ENCODE measurements at regions not wholly inside any gene's neighbourhood (a gene's known extent, or its start where the extent isn't known, plus 50 kb on each side); places are given as distances from the start of the nearest gene placed in this dataset.

DNA sequence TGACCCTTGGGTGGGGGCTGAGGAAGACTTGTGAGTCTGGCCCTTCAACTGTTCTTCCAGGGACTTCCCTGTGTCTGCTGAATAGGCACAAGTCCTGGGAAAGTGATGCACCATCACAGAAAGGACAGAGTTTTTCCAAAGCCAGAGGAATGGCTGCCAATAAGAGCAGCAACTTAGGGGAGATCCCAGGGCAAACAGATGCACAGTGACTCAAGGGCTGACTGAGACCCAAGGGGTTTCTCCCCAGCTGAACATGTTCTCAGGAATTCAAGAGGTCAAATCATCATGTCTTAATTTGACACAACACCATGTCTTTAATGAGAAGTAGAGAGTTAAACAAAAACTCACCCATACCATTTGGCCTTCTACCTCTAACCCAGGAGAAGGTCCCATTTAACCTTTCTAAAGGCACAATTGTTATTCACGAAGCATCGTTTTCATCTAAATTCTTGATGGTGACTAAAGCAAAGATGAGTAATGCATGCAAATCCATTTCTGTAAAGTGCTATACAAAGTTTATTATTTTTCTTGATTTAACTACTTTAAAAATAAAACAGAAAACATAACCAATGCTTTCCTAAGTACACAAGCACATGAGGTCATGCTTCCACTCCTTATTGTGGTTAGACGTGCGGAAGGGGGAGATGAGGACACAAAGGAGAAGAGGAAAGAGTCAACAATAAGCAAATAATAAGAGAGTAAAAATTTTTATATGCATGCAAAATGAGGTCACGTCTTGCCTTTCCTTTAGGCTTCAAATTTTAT lies 324.1 kb downstream of the PLK2 start:
- no peak for DNase-seq (ENCODE audit: low spot score)
- intact Hi-C loops (cut with DNase I): no loop called here

DNA sequence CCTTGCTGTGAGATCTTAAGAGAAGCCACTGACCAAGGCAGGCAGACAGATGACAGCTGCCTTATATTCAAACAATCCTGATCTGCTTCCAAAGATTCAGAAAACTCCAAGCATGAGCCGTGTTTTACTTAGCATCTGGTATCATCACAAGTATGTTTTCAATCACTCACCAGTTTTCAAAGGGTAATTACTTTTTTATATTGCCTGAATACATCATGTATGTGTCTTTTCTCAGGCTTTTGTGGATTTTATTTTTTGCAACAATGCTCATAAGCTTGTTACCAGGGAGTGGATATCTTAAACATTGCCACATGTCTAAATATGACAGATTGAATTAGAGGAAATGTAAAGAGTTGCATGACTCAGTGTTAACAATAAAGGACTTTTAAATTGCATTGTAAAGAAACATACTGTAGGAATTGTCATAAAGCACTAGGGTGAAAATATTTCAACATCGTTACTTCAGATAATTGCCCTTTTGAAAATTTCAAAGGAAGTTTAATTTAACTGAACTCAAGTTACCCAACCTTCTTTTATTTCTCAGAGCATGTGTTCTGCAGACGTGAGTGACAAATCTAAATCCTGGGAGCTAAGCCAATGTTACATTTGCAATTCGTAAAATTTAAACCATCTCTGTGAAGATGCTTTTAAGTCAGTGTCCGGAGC lies 326.1 kb downstream of the PLK2 start:
- intact Hi-C loops (cut with DNase I): no loop called here
- no peak for DNase-seq (ENCODE audit: low spot score)

DNA sequence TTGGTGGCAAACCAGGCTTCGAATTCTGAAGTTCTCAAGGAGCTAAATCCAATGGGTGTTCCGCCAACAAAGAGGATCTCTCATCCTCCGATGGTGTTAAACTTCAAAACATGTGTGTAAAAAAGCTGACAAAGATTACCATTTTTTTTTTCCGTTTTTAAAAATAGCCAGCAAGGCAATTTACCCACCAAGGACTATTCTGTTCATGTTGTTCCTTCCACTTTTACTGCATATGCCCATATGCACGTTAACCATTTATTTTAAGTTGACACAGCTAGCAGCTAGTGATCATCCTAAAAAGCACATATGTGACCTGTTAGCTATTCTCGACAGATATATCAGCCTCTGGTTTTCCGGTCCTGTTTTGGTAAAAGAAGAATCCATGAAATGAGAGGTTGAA lies 326.7 kb downstream of the PLK2 start:
- intact Hi-C loops (cut with DNase I): no loop called here
- DNase-seq (ENCODE audit: low spot score): no peak

DNA sequence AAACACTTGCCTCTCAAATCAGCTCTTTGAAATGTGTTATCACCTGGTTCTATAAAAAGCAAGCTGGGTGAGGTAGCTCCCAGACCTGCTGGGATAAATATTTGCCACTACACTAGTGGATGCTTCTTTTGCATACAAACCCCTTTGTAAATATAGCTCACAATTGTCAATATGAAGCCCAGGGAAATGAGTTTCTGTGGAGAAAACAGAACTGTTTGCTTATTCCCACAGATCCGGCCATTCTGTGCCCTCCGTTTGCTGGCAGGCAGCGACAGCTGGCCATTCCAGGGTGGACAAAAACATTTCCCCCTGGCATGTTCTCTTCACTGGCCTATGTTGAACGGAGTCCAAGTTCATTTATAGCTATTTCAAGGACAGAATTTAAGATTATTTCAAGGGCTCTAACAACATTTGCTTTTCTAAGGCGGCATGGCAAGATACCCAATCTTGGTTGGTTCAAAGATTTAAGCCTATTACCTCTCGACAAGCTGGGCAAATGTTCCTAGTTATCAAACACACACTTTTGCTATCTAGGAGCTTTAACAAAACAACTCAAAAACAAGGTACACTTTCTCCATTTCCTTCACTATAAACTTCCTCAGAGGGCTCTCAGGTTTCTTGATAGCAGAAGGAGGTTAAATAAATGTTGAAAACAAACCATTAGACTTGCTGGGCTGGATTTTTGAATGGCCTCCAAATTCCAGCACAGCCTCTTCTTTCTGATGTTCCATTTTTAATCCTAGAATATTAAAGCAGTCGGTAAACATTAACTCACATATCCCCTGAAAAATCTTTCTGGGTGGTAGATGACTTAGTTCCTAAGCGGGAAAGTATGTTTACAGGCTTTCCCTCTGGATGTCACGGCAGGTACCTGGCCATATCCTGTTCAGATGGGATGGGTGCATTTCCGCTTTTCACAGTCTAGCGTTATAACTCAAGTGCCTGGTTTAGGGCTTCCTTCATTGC lies 332.3 kb downstream of the PLK2 start:
- intact Hi-C loops (cut with DNase I): no loop called here
- DNase-seq (ENCODE audit: low spot score): no peak

DNA sequence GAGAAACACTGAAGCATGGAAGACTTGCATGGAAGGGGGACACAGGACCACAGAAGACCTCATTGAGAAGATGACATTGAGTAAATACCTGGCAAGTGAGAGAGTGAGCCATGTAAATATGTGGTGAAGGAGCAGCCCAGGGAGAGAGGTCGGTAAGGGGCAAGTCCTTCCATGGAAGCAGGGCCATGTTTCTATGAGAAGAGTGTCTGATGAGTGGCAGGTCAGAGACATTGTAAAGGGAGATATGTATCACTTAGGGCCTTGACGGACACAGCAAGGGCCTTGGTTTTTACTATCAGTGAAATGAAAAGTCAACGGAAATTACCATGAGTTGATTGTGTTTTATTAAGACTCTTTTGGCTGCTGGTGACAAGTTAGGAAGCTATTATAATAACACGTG lies 336.4 kb downstream of the PLK2 start:
- intact Hi-C loops (cut with DNase I): no loop called here
- DNase-seq (ENCODE audit: low spot score): no peak

DNA sequence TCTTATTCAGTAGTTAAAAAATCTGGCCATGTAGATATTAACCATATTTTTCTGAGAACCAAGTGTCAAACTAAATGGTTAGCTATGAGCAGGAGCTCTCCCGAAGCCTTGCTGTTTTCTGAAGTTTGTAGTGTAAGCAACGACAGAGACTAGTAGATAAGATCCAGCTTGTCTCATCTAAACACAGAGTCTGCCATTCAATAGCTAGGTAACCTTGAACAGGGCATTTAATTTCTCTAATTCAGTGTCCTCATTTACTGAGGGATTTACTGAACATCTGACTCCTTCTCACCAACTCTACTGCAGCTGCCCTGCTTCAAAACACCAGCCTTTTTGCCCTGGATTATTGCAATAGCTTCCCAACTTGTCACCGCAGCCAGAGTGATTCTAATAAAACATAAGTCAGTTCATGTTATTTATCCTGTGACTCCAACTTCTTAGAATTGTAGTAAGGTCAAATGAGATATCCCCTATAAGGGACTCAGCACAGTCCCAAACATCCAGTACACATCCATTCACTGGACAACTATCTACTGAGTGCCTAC lies 337.0 kb downstream of the PLK2 start:
- DNase-seq (ENCODE audit: low spot score): no peak
- intact Hi-C loops (cut with DNase I): no loop called here

DNA sequence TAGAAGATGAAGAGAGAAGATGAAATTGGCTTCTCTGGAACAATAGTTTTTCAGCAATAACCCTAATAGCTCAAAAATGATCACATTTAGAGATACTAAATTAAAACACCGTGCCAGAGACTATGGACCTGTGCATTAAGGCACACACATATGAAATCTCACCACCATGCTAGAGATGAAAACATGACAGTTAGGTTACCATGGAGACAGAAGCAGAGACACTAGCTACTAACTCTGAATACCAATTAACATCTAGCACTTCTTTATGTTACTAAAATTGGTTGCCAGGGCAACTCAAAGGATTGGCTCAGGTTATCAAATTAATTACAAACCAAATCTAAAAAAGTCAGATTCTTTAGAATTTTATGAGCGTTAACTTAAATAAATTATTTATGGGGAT lies 337.7 kb downstream of the PLK2 start:
- intact Hi-C loops (cut with DNase I): no loop called here
- DNase-seq (ENCODE audit: low spot score): no peak

- DNase-seq (ENCODE audit: low spot score): no peak
- intact Hi-C loops (cut with DNase I): no loop called here
Observed at GRCh38 chr5:58121391-58121790, 338.5 kb downstream of the PLK2 start.

DNA sequence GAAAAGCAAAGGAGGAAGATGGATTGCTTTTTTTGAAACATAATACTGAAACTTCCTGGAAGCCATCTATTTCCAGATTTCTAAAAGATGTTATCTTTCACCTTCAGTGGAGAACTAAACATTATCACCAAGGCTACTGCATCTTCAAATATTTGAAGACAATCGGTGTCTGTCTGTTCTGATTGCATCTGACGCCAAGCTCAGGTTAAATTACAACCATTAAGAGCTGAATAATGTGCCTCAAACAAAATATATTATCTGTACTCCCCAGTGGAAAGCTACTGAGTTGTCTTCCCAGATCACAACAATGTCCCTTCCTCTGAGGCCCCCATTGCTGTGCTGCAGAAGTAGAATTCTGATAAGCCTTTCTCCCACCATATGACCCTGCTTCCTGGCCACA lies 342.3 kb downstream of the PLK2 start:
- DNase-seq (ENCODE audit: low spot score): no peak
- intact Hi-C loops (cut with DNase I): no loop called here

- no peak for DNase-seq (ENCODE audit: low spot score)
- intact Hi-C loops (cut with DNase I): no loop called here
Observed at GRCh38 chr5:58116346-58116745, 343.5 kb downstream of the PLK2 start.

DNA sequence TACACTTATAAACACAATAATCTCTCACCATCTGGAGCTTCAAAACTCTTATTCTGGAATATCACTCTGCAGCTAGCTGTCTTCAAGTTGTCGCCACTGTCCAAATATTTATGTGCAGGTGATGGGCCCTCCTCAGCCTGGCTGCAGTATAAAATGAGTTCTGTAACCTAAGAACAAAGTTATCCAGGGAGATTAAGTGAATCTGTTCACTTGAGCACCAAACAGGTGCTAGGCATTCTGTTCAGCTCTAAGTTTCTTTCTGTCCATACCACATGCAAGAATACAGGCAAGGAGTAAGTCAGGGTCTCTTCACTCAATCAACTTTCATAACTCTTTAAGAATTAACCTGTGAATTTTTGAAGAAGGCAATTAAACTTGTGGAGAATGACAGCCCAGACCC lies 344.1 kb downstream of the PLK2 start:
- intact Hi-C loops (cut with DNase I): no loop called here
- DNase-seq (ENCODE audit: low spot score): no peak

DNA sequence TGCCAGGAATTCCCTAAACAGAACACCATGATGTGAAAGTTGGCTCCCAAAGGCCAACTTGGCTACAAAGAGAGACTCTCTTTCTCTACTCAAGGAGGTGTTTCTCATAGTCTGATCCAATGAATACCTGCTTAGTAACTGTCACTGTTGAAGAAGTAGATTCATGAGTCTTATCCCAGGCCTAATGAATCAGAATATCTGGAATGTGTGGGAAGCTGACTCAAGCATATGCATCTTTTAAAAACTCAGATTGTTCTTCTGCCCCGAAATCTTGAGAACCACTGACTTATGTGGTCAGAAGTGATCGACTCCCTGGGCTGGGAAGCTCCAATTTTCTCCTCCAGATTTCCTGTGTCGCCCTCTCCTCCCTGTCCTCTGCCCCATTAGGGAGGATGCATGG lies 345.6 kb downstream of the PLK2 start:
- no peak for DNase-seq (ENCODE audit: low spot score)
- intact Hi-C loops (cut with DNase I): no loop called here

DNA sequence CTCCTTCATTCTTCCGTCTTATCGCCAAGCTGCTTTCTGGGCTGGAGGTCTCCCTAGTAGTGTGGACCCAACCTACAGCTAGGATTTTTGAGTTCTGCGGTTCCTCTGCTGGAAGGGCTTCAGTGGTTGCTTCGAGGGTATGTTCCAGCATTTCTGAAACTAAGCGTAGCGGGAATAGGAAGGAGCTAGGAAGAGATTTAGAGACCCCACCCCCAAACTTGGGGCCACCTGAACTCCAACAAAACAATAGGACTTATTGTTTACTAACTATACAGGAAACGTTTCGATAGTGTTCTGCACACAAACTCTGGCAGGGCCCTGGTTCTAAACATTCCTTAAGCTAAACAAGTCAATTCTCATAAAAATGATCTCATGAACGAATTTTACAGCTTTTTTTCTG lies 346.7 kb downstream of the PLK2 start:
- DNase-seq (ENCODE audit: low spot score): no peak
- intact Hi-C loops (cut with DNase I): no loop called here

DNA sequence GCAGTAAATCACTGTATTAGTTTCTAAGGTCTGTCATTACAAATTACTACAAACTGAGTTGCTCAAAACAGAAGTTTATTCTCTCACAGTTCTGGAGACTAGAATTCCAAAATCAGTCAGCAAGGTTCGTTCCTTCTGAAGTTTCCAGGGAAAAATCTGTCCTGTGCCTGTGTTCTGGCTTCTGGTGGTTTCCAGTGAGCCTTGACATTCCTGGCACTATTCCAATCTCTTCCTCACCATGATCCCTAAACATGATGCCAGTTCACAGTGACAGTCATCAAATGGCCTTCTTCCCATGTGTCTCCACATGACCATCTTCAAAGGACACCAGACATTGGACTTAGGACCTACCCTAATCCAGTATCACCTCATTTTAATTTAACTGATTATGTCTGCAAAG lies 351.4 kb downstream of the PLK2 start:
- intact Hi-C loops (cut with DNase I): no loop called here
- DNase-seq (ENCODE audit: low spot score): no peak

DNA sequence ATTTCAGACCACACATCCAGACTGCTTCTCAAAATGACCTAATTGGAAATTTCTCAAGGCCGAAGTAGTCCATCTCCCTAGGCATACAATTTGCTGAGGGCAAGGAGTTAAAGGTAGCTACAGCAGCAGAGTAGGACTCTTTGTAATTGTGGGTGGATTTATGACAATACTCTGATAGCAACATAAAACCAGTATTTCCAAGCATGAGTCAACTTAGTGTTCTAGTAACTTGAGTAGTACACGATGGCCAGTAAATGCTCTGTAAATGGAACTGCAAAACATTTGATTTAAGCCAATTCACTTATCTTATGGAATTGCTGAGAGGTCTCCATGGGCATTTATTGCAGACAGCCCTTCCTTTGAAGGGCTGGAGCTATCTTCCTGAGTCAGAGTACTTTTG lies 352.2 kb downstream of the PLK2 start:
- DNase-seq (ENCODE audit: low spot score): no peak
- intact Hi-C loops (cut with DNase I): no loop called here

DNA sequence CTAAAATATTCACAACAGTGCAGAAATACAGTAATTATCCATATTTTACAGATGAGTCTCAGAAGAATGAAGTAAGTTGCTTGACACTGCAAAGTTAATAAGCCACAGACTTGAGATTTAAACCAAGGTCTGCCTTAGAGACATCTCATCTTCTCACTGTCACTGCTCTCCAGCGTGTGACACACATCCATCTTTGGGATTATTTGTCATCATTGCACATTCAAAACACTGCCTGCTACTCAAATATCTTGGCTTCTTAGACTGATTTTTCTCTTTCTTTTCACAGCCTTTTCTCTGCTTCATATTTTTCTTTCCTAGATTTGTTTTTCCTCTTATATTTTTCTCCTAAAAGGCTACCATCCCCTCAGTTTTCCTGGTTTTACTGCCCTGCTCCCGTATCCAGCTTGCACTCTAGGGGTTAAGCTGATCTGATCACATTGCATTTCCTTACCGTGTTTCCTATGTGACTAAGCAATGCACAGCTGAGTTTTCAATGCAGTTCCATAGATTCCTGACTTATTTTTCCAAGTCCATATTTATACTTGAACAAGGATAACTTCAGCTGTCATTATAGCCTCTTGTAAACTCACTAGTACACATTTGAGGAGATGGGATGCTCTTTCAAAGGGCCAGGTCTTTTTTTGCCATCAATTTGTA lies 353.0 kb downstream of the PLK2 start:
- intact Hi-C loops (cut with DNase I): no loop called here
- no peak for DNase-seq (ENCODE audit: low spot score)

GRCh38 chr5:58105836-58106235 lies 354.1 kb downstream of the PLK2 start:
- no peak for DNase-seq (ENCODE audit: low spot score)
- intact Hi-C loops (cut with DNase I): no loop called here

GRCh38 chr5:58099257-58099656 lies 360.6 kb downstream of the PLK2 start:
- intact Hi-C loops (cut with DNase I): no loop called here
- DNase-seq (ENCODE audit: low spot score): no peak

DNA sequence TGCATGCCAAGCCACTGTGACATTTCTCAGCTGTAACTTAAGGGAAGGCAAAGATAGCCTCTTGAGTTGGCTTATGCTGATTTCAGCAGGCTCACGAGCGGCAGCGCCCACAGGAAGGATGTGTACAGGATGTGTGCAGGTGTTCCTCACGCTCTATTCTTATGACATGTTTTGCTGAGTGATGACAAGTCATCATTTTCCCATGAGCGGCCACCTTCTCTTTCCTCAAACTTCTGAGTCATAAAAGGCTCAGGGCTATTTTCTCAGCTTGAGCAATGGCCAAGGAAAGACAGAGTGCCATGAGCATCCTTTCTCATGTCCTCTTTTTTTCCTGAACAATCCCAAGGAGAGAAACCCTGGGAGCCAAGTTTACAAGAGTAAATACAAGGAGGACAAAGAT lies 365.9 kb downstream of the PLK2 start:
- intact Hi-C loops (cut with DNase I): no loop called here
- no peak for DNase-seq (ENCODE audit: low spot score)

- intact Hi-C loops (cut with DNase I): no loop called here
- no peak for DNase-seq (ENCODE audit: low spot score)
Observed at GRCh38 chr5:58090704-58091103, 369.2 kb downstream of the PLK2 start.

Measured in posterior vena cava (tissue), 2 donors.